ENCODE measurements at regions not wholly inside any gene's neighbourhood (a gene's known extent, or its start where the extent isn't known, plus 50 kb on each side); places are given as distances from the start of the nearest gene placed in this dataset.

DNA sequence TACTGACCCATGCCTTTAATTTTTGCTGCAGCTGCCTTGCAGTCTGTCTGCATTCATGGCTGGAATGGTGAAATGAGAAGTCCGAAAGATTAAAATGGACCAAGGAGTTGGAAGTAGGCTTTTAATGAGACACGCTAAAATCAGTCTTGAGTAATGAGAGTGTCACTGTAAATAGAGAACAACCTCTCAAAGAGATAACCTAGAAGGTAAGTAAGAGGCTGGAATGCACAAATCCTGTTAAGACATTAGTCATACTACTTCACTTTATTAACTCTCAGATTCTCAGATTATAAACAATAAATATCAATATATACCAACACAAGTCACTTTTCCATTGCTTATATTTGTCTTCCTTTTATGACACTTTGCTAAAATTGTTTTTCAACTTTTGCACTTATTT is 880.6 kb upstream of the C9orf72 start:
- BruUV-seq (replicated peaks): no TSS peak
- intact Hi-C loops (cut with micrococcal nuclease; ENCODE audit: unreplicated experiment): no loop called here

DNA sequence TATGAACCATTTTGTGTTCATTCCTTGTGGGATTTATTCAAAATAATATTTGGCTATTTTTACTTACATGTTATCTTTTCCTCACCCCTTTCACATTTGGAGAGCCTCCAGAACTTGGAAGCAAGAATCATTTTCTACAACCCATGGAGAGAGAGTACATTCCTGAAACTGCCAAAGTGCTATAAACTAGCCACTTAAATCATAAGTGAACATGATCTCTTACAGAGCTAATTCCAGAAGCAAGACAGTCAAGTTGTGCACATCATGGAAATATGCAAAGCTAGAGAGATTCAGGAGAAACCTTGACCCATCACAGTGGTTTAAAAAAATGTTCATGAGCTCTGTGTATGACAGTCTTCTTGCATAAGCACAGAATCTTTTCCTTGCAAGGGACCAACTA is 883.6 kb upstream of the C9orf72 start:
- TF ChIP-seq, protein P1, sequence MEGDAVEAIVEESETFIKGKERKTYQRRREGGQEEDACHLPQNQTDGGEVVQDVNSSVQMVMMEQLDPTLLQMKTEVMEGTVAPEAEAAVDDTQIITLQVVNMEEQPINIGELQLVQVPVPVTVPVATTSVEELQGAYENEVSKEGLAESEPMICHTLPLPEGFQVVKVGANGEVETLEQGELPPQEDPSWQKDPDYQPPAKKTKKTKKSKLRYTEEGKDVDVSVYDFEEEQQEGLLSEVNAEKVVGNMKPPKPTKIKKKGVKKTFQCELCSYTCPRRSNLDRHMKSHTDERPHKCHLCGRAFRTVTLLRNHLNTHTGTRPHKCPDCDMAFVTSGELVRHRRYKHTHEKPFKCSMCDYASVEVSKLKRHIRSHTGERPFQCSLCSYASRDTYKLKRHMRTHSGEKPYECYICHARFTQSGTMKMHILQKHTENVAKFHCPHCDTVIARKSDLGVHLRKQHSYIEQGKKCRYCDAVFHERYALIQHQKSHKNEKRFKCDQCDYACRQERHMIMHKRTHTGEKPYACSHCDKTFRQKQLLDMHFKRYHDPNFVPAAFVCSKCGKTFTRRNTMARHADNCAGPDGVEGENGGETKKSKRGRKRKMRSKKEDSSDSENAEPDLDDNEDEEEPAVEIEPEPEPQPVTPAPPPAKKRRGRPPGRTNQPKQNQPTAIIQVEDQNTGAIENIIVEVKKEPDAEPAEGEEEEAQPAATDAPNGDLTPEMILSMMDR (conservative IDR thresholded peaks at IDR 0.05): no peak
- TF ChIP-seq EZH2 (IDR thresholded peaks at IDR 0.05; ENCODE audit: low read depth): no peak

More for the DNA sequence above, 880.6 kb upstream of the C9orf72 start:
- H3K4me2 ChIP-seq: no peak overlapping the region
- no peak overlapping the region for H3K27ac ChIP-seq
- TF ChIP-seq, protein P1 (conservative IDR thresholded peaks at IDR 0.05): no peak
- no peak for TF ChIP-seq EZH2 (IDR thresholded peaks at IDR 0.05; ENCODE audit: low read depth)
- no peaks in the 10 kb centered on the region for H3K36me3 ChIP-seq (ENCODE audit: low read depth)
- no peak overlapping the region for H2AFZ ChIP-seq
- H3K9me3 ChIP-seq (ENCODE audit: insufficient read depth, low read depth): no peaks in the 10 kb centered on the region
- H3F3A ChIP-seq (ENCODE audit: insufficient read depth, low read depth): no peaks in the 10 kb centered on the region
- ChIA-PET POLR2A (ENCODE audit: unreplicated experiment) (no interaction called here), CTCF (no interaction called here)
- DNase-seq: no peak
- H4K20me1 ChIP-seq (ENCODE audit: insufficient read depth): no peaks in the 10 kb centered on the region
- no peaks in the 10 kb centered on the region for H3K4me1 ChIP-seq (replicated peaks; ENCODE audit: insufficient read depth)
- no peaks in the 10 kb centered on the region for H3K27me3 ChIP-seq (ENCODE audit: insufficient read depth, low read depth)
- H3K4me3 ChIP-seq: no peak overlapping the region
- H3K79me2 ChIP-seq (ENCODE audit: low read depth): no peaks in the 10 kb centered on the region
- no peaks in the 10 kb centered on the region for H3K9me2 ChIP-seq (ENCODE audit: insufficient read depth)

DNA sequence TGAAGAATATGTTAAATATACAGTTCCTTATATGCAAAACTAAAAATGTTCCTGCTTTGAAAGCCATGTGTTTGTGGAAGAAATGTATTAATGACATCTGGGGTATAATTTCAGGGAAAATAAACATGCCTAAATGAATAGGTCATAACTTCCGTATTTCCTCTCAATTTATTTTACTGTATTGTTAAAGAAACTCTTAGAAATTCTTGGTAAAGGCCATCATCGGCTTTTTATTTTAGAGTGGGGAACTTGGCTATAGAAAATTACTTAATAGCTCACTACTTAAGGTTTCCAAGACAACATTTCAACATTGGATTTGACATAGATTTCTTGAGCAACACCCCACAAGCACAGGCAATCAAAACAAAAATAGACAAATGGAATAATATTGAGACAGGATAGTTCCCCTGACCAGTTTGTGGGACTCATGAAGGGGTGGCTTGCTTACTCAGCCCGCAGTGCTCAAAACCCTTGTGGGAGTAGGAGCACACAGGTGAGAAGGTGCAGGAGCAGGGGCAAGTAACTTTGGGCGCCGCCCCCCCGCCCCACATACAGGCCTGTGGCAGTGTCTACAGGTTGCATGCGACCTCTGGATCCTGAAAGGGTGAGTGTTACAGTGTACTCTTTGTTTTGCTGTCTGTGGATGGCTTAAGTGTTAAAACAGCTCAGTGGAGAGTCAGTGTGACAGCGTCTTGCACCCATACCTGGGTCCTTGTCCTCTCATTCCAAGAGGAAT is 891.4 kb upstream of the C9orf72 start:
- no peak overlapping the region for H3K27ac ChIP-seq
- ChIA-PET POLR2A (ENCODE audit: unreplicated experiment) (no interaction called here), CTCF (no interaction called here)
- H2AFZ ChIP-seq: no peak overlapping the region
- H3K4me2 ChIP-seq: no peak overlapping the region
- no peaks in the 10 kb centered on the region for H3K4me1 ChIP-seq (replicated peaks; ENCODE audit: insufficient read depth)
- H3K27me3 ChIP-seq (ENCODE audit: insufficient read depth, low read depth): no peaks in the 10 kb centered on the region
- no peaks in the 10 kb centered on the region for H3K9me2 ChIP-seq (ENCODE audit: insufficient read depth)
- H3K9me3 ChIP-seq (ENCODE audit: insufficient read depth, low read depth): no peaks in the 10 kb centered on the region
- H3K4me3 ChIP-seq: no peak overlapping the region
- DNase-seq: no peak
- no peaks in the 10 kb centered on the region for H3K79me2 ChIP-seq (ENCODE audit: low read depth)
- no peaks in the 10 kb centered on the region for H4K20me1 ChIP-seq (ENCODE audit: insufficient read depth)
- no peaks in the 10 kb centered on the region for H3F3A ChIP-seq (ENCODE audit: insufficient read depth, low read depth)
- intact Hi-C loops (cut with micrococcal nuclease; ENCODE audit: unreplicated experiment): no loop called here
- TF ChIP-seq, protein P1 (conservative IDR thresholded peaks at IDR 0.05): no peak
- no peak for TF ChIP-seq EZH2 (IDR thresholded peaks at IDR 0.05; ENCODE audit: low read depth)
- BruUV-seq (replicated peaks): no TSS peak
- H3K36me3 ChIP-seq (ENCODE audit: low read depth): no peaks in the 10 kb centered on the region

More for the DNA sequence above, 883.6 kb upstream of the C9orf72 start:
- POLR2A ChIA-PET (ENCODE audit: unreplicated experiment): no interaction called here
- no peaks in the 10 kb centered on the region for H3K79me2 ChIP-seq (ENCODE audit: low read depth)
- CTCF ChIA-PET: no interaction called here
- no peaks in the 10 kb centered on the region for H3K27me3 ChIP-seq (ENCODE audit: insufficient read depth, low read depth)
- no peak overlapping the region for H3K4me3 ChIP-seq
- H3K4me2 ChIP-seq: no peak overlapping the region
- DNase-seq: no peak
- no TSS peak for BruUV-seq (replicated peaks)
- H4K20me1 ChIP-seq (ENCODE audit: insufficient read depth): no peaks in the 10 kb centered on the region
- intact Hi-C loops (cut with micrococcal nuclease; ENCODE audit: unreplicated experiment): no loop called here
- no peaks in the 10 kb centered on the region for H3K9me3 ChIP-seq (ENCODE audit: insufficient read depth, low read depth)
- no peak overlapping the region for H3K27ac ChIP-seq
- H3K9me2 ChIP-seq (ENCODE audit: insufficient read depth): no peaks in the 10 kb centered on the region
- no peaks in the 10 kb centered on the region for H3F3A ChIP-seq (ENCODE audit: insufficient read depth, low read depth)
- no peak overlapping the region for H2AFZ ChIP-seq
- no peaks in the 10 kb centered on the region for H3K4me1 ChIP-seq (replicated peaks; ENCODE audit: insufficient read depth)
- no peaks in the 10 kb centered on the region for H3K36me3 ChIP-seq (ENCODE audit: low read depth)

All from PC-9 (cell line).